H1 (cell line): ENCODE measurements at regions not wholly inside any gene's neighbourhood (a gene's known extent, or its start where the extent isn't known, plus 50 kb on each side); places are given as distances from the start of the nearest gene placed in this dataset.
"Not testable (repeated sequence)": the region's sequence is repeated elsewhere in the genome, so short reads cannot be mapped to it uniquely, and the experiment has no call there.

Source experiments
- GABPA ChIP-seq: IDR thresholded peaks from 2 replicates; pipeline ENCODE4 v1.6.1; 2011; ENCODE audit warnings: mild to moderate bottlenecking, low read length, moderate library complexity, borderline replicate concordance; ENCODE audit not compliant: insufficient read depth
- KDM1A ChIP-seq: fragments of 200-600, 300-600 bp; sonication (generic); IDR thresholded peaks from 2 replicates; pipeline ENCODE4 v1.7.1; 2016; ENCODE audit warnings: mild to moderate bottlenecking, low read length, borderline replicate concordance
- YY1 ChIP-seq: IDR thresholded peaks from 2 replicates; pipeline ENCODE4 v1.6.1; 2011; ENCODE audit warnings: low read depth, mild to moderate bottlenecking, low read length
- ZNF274 ChIP-seq: IDR thresholded peaks from 2 replicates; pipeline ENCODE4 v1.7.0; 2012; ENCODE audit warnings: low read length, borderline replicate concordance; ENCODE audit errors: extremely low read depth
- TF ChIP-seq, protein P1 (sequence below), 3 experiments: IDR thresholded peaks; 1 replicate in 2 of 3; 2 replicates in 1 of 3; pipeline versions ENCODE4 v1.5.1 to v1.6.1; 2011; ENCODE audit warnings: low read length in 3 of 3, mild to moderate bottlenecking in 3 of 3, inconsistent platforms in 2 of 3, low read depth in 1 of 3, moderate library complexity in 1 of 3; ENCODE audit not compliant: insufficient read depth in 1 of 3; ENCODE audit errors: control extremely low read depth in 1 of 3

DNA sequence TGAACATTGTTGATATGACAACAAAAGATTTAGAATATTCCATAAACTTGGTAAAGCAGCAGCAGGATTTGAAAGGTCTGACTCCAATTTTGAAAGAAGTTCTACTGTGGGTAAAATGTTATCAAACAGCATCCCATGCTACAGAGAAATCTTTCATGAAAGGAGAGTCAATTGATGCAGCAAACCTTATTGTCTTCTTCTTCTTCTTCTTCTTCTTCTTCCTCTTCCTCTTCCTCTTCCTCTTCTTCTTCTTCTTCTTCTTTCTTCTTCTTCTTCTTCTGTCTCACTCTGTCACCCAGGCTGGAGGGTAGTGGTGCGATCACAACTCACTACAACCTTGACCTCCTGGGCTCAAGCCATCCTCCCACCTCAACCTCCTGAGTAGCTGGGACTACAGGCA is 62.4 kb upstream of the GPR6 start:
- TF ChIP-seq YY1, ZNF274, GABPA, KDM1A: not testable (repeated sequence)
- TF ChIP-seq, protein P1, sequence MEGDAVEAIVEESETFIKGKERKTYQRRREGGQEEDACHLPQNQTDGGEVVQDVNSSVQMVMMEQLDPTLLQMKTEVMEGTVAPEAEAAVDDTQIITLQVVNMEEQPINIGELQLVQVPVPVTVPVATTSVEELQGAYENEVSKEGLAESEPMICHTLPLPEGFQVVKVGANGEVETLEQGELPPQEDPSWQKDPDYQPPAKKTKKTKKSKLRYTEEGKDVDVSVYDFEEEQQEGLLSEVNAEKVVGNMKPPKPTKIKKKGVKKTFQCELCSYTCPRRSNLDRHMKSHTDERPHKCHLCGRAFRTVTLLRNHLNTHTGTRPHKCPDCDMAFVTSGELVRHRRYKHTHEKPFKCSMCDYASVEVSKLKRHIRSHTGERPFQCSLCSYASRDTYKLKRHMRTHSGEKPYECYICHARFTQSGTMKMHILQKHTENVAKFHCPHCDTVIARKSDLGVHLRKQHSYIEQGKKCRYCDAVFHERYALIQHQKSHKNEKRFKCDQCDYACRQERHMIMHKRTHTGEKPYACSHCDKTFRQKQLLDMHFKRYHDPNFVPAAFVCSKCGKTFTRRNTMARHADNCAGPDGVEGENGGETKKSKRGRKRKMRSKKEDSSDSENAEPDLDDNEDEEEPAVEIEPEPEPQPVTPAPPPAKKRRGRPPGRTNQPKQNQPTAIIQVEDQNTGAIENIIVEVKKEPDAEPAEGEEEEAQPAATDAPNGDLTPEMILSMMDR (IDR thresholded peaks at IDR 0.05; ENCODE audit: control extremely low read depth in 1 of 3, insufficient read depth in 1 of 3, low read depth in 1 of 3, low read length in 3 of 3): not testable (repeated sequence)
